ENCODE measurements at regions not wholly inside any gene's neighbourhood (a gene's known extent, or its start where the extent isn't known, plus 50 kb on each side); places are given as distances from the start of the nearest gene placed in this dataset.

- no peak for DNase-seq
Observed at GRCh38 chr20:11769825-11770224, 147.9 kb upstream of the BTBD3 start.

GRCh38 chr20:11772226-11772730 lies 145.4 kb upstream of the BTBD3 start:
- no peak for DNase-seq

- DNase-seq: no peak
Observed at GRCh38 chr20:11776687-11777086, 141.0 kb upstream of the BTBD3 start.

- DNase-seq: no peak
Observed at GRCh38 chr20:11777387-11778205, 140.1 kb upstream of the BTBD3 start.

- DNase-seq: no peak
Observed at GRCh38 chr20:11778206-11778570, 139.5 kb upstream of the BTBD3 start.

GRCh38 chr20:11780765-11781369 lies 136.8 kb upstream of the BTBD3 start:
- DNase-seq: no peak

- DNase-seq: no peak
Observed at GRCh38 chr20:11783102-11783850, 134.4 kb upstream of the BTBD3 start.

- DNase-seq: no peak
Observed at GRCh38 chr20:11785885-11786507, 131.7 kb upstream of the BTBD3 start.

GRCh38 chr20:11790046-11790445 lies 127.6 kb upstream of the BTBD3 start:
- DNase-seq: no peak

GRCh38 chr20:11791316-11791715 lies 126.4 kb upstream of the BTBD3 start:
- no peak for DNase-seq

- DNase-seq: no peak
Observed at GRCh38 chr20:11791835-11792567, 125.7 kb upstream of the BTBD3 start.

GRCh38 chr20:11792568-11792953 lies 125.1 kb upstream of the BTBD3 start:
- no peak for DNase-seq

- DNase-seq: no peak
Observed at GRCh38 chr20:11794525-11794924, 123.2 kb upstream of the BTBD3 start.

- no peak for DNase-seq
Observed at GRCh38 chr20:11795071-11795615, 122.5 kb upstream of the BTBD3 start.

- DNase-seq: no peak
Observed at GRCh38 chr20:11796026-11796425, 121.7 kb upstream of the BTBD3 start.

- no peak for DNase-seq
Observed at GRCh38 chr20:11797156-11797555, 120.5 kb upstream of the BTBD3 start.

- no peak for DNase-seq
Observed at GRCh38 chr20:11799281-11799684, 118.4 kb upstream of the BTBD3 start.

GRCh38 chr20:11807054-11808048 lies 110.3 kb upstream of the BTBD3 start:
- DNase-seq: no peak

- no peak for DNase-seq
Observed at GRCh38 chr20:11808841-11809240, 108.9 kb upstream of the BTBD3 start.

GRCh38 chr20:11810311-11811083 lies 107.2 kb upstream of the BTBD3 start:
- DNase-seq: no peak

Measured in stimulated activated CD4-positive, alpha-beta T cell treated with anti-CD3 and anti-CD28 coated beads, Interleukin-4, amount 100 ng/mL, for 1 hour (primary cell).